SK-N-SH treated with all-trans-retinoic acid at 6 μM for 48 hours (cell line): ENCODE measurements at regions not wholly inside any gene's neighbourhood (a gene's known extent, or its start where the extent isn't known, plus 50 kb on each side); places are given as distances from the start of the nearest gene placed in this dataset.
"Not testable (repeated sequence)": the region's sequence is repeated elsewhere in the genome, so short reads cannot be mapped to it uniquely, and the experiment has no call there.

Source experiments
- ATAC-seq: fragments of 200-7000 bp; cut with Tn5 transposase; 3 replicates; pipeline ENCODE4 v1.9.1; 2020; ENCODE audit warnings: mild to moderate bottlenecking, moderate library complexity
- ARNTL ChIP-seq: fragments of 450-650 bp; formaldehyde crosslinking; IDR thresholded peaks from 2 replicates; pipeline ENCODE4 v1.5.0; 2020; ENCODE audit warnings: low read depth, mild to moderate bottlenecking, moderate library complexity, borderline replicate concordance
- BACH2 ChIP-seq: fragments of 250-450 bp; sonication (Bioruptor Pico); IDR thresholded peaks from 2 replicates; pipeline ENCODE4 v1.9.0; 2021; ENCODE audit warnings: mild to moderate bottlenecking, borderline replicate concordance
- CREB5 ChIP-seq: fragments of 250-450 bp; sonication (Bioruptor Pico); IDR thresholded peaks from 2 replicates; pipeline ENCODE4 v1.5.1; 2020; ENCODE audit warnings: low read depth, mild to moderate bottlenecking, moderate library complexity
- CSDC2 ChIP-seq: fragments of 250-450 bp; sonication (Bioruptor Pico); IDR thresholded peaks from 2 replicates; pipeline ENCODE4 v1.5.0; 2020; ENCODE audit warnings: mild to moderate bottlenecking, moderate library complexity
- ESRRG ChIP-seq: fragments of 250-450 bp; sonication (Bioruptor Pico); IDR thresholded peaks from 2 replicates; pipeline ENCODE4 v1.6.1; 2021; ENCODE audit warnings: mild to moderate bottlenecking
- GLIS3 ChIP-seq: fragments of 250-450 bp; sonication (Bioruptor Pico); IDR thresholded peaks from 2 replicates; pipeline ENCODE4 v1.5.0; 2020; ENCODE audit warnings: mild to moderate bottlenecking, moderate library complexity
- ISL1 ChIP-seq: fragments of 250-450 bp; sonication (Bioruptor Pico); IDR thresholded peaks from 2 replicates; pipeline ENCODE4 v2.1.2; 2022; ENCODE audit warnings: mild to moderate bottlenecking, moderate library complexity
- OSR1 ChIP-seq: fragments of 250-450 bp; sonication (Bioruptor Pico); IDR thresholded peaks from 2 replicates; pipeline ENCODE4 v1.8.0; 2022; ENCODE audit warnings: moderate library complexity, mild to moderate bottlenecking, inconsistent platforms
- PATZ1 ChIP-seq: fragments of 250-450 bp; sonication (Bioruptor Pico); IDR thresholded peaks from 2 replicates; pipeline ENCODE4 v1.8.0; 2020; ENCODE audit warnings: mild to moderate bottlenecking, moderate library complexity, borderline replicate concordance
- PPARA ChIP-seq: fragments of 250-450 bp; sonication (Bioruptor Pico); IDR thresholded peaks from 2 replicates; pipeline ENCODE4 v1.5.0; 2020; ENCODE audit warnings: mild to moderate bottlenecking, borderline replicate concordance
- RARB ChIP-seq: fragments of 250-450 bp; sonication (Bioruptor Pico); IDR thresholded peaks from 2 replicates; pipeline ENCODE4 v1.8.0; 2021; ENCODE audit warnings: mild to moderate bottlenecking, moderate library complexity
- SNAI2 ChIP-seq: fragments of 250-450 bp; sonication (Bioruptor Pico); IDR thresholded peaks from 2 replicates; pipeline ENCODE4 v1.5.0; 2020; ENCODE audit warnings: mild to moderate bottlenecking, moderate library complexity
- TCF4 ChIP-seq: fragments of 250-450 bp; sonication (Bioruptor Pico); IDR thresholded peaks from 2 replicates; pipeline ENCODE4 v1.8.0; 2021; ENCODE audit warnings: mild to moderate bottlenecking, moderate library complexity, borderline replicate concordance
- TOX ChIP-seq: fragments of 250-450 bp; sonication (Bioruptor Pico); IDR thresholded peaks from 2 replicates; pipeline ENCODE4 v1.8.0; 2021; ENCODE audit warnings: mild to moderate bottlenecking, moderate library complexity, borderline replicate concordance
- ZC3H10 ChIP-seq: fragments of 250-450 bp; sonication (Bioruptor Pico); IDR thresholded peaks from 2 replicates; pipeline ENCODE4 v1.5.1; 2021; ENCODE audit warnings: mild to moderate bottlenecking, moderate library complexity
- ZFP3 ChIP-seq: fragments of 250-450 bp; sonication (Bioruptor Pico); IDR thresholded peaks from 2 replicates; pipeline ENCODE4 v1.5.0; 2020; ENCODE audit warnings: mild to moderate bottlenecking, moderate library complexity
- ZFP30 ChIP-seq: fragments of 450-650 bp; formaldehyde crosslinking; IDR thresholded peaks from 2 replicates; pipeline ENCODE4 v1.5.0; 2022; ENCODE audit warnings: mild to moderate bottlenecking, moderate library complexity
- ZNF565 ChIP-seq: fragments of 450-650 bp; formaldehyde crosslinking; conservative IDR thresholded peaks from 2 replicates; pipeline ENCODE4 v1.5.0; 2020; ENCODE audit warnings: low read depth, mild to moderate bottlenecking, moderate library complexity
- ZNF8 ChIP-seq: fragments of 450-650 bp; formaldehyde crosslinking; IDR thresholded peaks from 2 replicates; pipeline ENCODE4 v1.5.0; 2020; ENCODE audit warnings: mild to moderate bottlenecking, moderate library complexity
- TF ChIP-seq, protein P1 (sequence below): fragments of 250-450 bp; sonication (Bioruptor Pico); IDR thresholded peaks from 2 replicates; pipeline ENCODE4 v1.5.1; 2021; ENCODE audit warnings: mild to moderate bottlenecking, moderate library complexity
- TF ChIP-seq, protein P2 (sequence below): fragments of 250-450 bp; sonication (Bioruptor Pico); IDR thresholded peaks from 2 replicates; pipeline ENCODE4 v1.8.0; 2021; ENCODE audit warnings: low read depth, mild to moderate bottlenecking, moderate library complexity, borderline replicate concordance

DNA sequence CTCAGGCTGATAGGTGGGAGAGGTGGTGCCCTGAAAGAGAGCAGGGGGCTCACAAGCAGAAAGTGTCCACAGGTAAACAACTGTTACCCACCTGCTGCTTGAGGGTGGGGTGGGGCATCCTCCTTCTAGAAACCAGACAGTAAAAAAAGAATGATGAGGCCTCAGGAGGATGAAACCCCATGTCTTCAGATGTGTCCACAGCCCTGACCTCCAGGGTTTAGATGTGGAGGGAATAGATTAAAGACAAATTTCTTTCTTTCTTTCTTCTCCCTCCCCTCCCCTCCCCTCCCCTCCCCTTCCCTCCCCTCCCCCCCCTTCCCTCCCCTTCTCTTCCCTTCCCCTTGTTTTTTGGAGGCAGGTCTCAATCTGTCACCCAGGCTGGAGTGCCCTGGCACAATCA lies 333.5 kb upstream of the NUPR2 start:
- no peak for ATAC-seq
- TF ChIP-seq ZNF8 (no peak), ESRRG (CRISPR knock-in tag) (no peak), OSR1 (CRISPR knock-in tag) (no peak), TOX (no peak), ZFP30 (CRISPR knock-in tag) (no peak), PATZ1 (CRISPR knock-in tag) (no peak), CSDC2 (CRISPR knock-in tag) (no peak), BACH2 (CRISPR knock-in tag) (no peak)
- TF ChIP-seq, protein P1, sequence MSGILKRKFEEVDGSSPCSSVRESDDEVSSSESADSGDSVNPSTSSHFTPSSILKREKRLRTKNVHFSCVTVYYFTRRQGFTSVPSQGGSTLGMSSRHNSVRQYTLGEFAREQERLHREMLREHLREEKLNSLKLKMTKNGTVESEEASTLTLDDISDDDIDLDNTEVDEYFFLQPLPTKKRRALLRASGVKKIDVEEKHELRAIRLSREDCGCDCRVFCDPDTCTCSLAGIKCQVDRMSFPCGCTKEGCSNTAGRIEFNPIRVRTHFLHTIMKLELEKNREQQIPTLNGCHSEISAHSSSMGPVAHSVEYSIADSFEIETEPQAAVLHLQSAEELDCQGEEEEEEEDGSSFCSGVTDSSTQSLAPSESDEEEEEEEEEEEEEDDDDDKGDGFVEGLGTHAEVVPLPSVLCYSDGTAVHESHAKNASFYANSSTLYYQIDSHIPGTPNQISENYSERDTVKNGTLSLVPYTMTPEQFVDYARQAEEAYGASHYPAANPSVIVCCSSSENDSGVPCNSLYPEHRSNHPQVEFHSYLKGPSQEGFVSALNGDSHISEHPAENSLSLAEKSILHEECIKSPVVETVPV: no peak
- TF ChIP-seq, protein P2, sequence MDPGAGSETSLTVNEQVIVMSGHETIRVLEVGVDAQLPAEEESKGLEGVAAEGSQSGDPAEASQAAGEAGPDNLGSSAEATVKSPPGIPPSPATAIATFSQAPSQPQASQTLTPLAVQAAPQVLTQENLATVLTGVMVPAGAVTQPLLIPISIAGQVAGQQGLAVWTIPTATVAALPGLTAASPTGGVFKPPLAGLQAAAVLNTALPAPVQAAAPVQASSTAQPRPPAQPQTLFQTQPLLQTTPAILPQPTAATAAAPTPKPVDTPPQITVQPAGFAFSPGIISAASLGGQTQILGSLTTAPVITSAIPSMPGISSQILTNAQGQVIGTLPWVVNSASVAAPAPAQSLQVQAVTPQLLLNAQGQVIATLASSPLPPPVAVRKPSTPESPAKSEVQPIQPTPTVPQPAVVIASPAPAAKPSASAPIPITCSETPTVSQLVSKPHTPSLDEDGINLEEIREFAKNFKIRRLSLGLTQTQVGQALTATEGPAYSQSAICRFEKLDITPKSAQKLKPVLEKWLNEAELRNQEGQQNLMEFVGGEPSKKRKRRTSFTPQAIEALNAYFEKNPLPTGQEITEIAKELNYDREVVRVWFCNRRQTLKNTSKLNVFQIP: no peak
- TF ChIP-seq, all 23 proteins: peak for 0

DNA sequence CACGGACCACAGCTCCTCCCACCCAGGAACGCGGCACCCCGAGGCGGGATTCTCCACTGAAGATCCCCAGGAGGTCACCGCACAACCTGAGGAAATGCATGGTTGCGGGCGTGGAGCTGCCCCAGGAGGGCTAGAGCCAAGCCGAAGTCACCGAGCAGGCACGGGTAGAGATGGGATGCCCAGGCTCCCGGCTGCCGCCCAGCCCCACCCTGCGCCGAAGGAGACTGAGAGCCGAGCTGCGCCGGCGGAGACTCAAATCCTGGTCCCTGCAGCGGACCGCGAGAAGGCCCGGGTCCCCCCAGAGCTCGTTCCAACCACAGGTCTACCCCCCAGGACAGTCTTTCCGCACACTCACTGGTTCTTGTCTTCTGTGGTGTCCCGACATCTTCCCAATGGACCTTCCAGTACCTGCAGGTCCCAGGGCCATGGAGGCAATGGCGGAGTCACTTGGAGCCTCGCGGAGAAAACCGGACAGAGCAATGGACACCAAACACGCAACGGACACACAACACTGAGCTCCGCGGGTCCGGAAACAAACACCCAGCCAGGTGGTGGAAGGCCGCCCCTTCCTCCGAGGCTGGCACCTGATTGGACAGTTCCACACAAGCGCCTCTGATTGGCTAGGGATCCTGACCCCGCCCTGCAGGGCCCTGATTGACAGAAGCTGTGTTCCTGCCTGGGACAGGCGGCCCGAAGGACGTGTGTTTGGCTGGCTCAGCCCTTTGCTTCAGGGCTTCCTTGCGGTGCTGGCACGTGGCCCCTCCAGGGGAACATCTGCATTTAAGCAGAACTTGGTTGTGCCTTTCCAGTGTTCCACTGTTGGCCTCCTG lies 331.9 kb upstream of the NUPR2 start:
- ATAC-seq: no peak
- TF ChIP-seq PATZ1 (CRISPR knock-in tag) (no peak), CREB5 (CRISPR knock-in tag) (no peak), GLIS3 (CRISPR knock-in tag) (no peak), CSDC2 (CRISPR knock-in tag) (no peak), ZFP3 (no peak), PPARA (CRISPR knock-in tag) (no peak), ARNTL (CRISPR knock-in tag) (no peak), ESRRG (CRISPR knock-in tag) (no peak), ZNF565 (no peak), ZFP30 (CRISPR knock-in tag) (no peak), TCF4 (CRISPR knock-in tag) (no peak), ZNF8 (no peak), ZC3H10 (CRISPR knock-in tag) (no peak), BACH2 (CRISPR knock-in tag) (no peak), ISL1 (CRISPR knock-in tag) (no peak), RARB (no peak), SNAI2 (CRISPR knock-in tag) (no peak)
- TF ChIP-seq, protein P2: no peak
- TF ChIP-seq, protein P1: no peak

DNA sequence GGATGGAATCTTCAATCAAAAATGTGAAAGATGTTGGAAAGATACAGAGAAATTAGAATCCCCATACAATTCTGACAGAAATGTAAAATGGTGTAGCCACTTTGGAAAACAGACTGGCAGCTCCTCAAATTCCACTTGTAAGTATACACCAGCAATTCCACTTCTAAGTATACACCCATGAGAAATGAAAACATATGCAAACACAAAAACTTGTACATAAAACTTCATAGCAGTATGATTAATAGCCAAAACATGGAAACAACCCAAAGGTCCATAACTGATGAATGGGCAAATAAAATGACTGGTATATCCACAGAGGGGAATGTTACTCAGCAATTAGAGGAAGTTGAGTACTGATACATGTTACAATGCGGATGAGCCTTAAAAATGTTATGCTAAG lies 304.3 kb upstream of the NUPR2 start:
- not testable (repeated sequence) for ATAC-seq
